GM12891 (cell line): ENCODE measurements at regions not wholly inside any gene's neighbourhood (a gene's known extent, or its start where the extent isn't known, plus 50 kb on each side); places are given as distances from the start of the nearest gene placed in this dataset.

Experiments used
- DNase-seq: peaks from one replicate; pipeline ENCODE4 v3.0.0; 2011; ENCODE audit warnings: low spot score; ENCODE audit not compliant: insufficient read length
- FAIRE-seq: peaks from 2 replicates; lab custom pipeline; 2011; peaks lifted over from hg19 to GRCh38; lab: Jason Lieb, UNC
- PAX5 ChIP-seq: IDR thresholded peaks from 2 replicates; pipeline ENCODE4 v1.6.1; 2011; ENCODE audit warnings: low read length, moderate library complexity, mild to moderate bottlenecking; ENCODE audit not compliant: insufficient read depth, severe bottlenecking
- POLR2A ChIP-seq: IDR thresholded peaks from 2 replicates; pipeline ENCODE4 v1.6.1; 2011; ENCODE audit warnings: low read depth, low read length, control low read depth
- POLR2AphosphoS5 ChIP-seq: IDR thresholded peaks from 2 replicates; pipeline ENCODE4 v1.6.1; 2011; ENCODE audit warnings: low read depth, low read length, control low read depth
- POU2F2 ChIP-seq: IDR thresholded peaks from 2 replicates; pipeline ENCODE4 v1.6.1; 2011; ENCODE audit warnings: low read depth, mild to moderate bottlenecking, control low read depth, low read length, moderate library complexity
- SPI1 ChIP-seq: IDR thresholded peaks from 2 replicates; pipeline ENCODE4 v1.6.1; 2011; ENCODE audit warnings: low read depth, low read length, control low read depth
- TAF1 ChIP-seq: IDR thresholded peaks from 2 replicates; pipeline ENCODE4 v1.6.1; 2011; ENCODE audit warnings: low read depth, low read length, control low read depth

- DNase-seq, result no peak
- no peak for FAIRE-seq
- TF ChIP-seq PAX5 (no peak), POU2F2 (no peak), TAF1 (no peak), SPI1 (no peak), POLR2AphosphoS5 (no peak), POLR2A (no peak)
These were observed 500.7 kb upstream of the NFIA start for GRCh38 chr1:60581455-60582220.

DNA sequence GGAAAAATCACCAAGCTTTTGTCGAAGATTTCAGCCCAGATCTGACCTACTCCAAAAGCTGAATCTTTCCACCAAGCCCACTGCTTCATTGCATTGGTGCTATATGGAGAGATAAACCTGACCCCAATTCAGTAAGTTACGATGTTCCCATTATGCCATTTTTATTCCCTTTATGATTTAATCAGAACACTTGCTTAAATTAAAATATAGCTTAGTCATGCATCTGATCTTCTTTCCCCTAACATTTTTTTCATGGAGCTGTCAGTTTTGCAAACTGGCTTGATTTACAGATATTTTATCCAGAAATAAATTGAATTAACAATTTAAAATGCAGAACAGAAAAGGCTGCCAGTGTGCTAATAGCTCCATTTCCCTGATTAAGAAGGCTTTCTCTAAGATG is 503.5 kb upstream of the C1orf87 start:
- TF ChIP-seq POU2F2, result no peak
- no peak for TF ChIP-seq SPI1
- no peak for TF ChIP-seq POLR2A
- no peak for TF ChIP-seq PAX5
- TF ChIP-seq TAF1, result no peak
- TF ChIP-seq POLR2AphosphoS5, result no peak
- DNase-seq, result no peak

DNA sequence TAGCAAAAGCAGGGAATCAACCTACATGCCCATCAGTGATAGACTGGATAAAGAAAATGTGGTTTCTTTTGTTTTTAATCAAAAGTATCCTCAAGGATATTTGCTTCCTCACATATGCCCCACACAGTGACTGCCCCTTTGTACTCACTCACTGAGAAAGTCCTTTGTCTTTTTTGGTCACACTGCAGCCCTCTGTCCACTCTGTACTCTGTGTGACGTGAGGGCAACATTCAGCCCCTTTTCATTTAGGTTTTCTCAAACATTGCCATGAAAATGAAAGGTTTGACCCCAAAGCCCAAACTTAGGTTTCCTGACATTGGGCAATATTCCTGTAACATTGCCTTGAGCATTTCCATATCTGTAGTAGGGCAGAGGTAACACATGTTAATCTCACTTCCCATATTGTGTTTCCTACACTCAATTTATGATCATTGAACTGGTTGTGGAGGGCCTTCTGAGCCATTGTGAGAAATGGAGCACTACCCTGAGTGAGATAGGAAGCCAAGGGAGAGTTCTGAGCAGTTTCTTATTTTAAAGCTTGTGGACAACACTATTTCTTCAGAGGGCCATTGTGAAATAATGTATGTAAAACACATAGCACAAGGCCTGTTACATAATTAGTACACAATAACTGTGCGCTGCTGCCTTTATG is 501.9 kb upstream of the C1orf87 start:
- no peak for FAIRE-seq
- no peak for DNase-seq
- no peak for TF ChIP-seq POLR2A
- TF ChIP-seq PAX5, result no peak

More for the DNA sequence above, 503.5 kb upstream of the C1orf87 start:
- no peak for FAIRE-seq

DNA sequence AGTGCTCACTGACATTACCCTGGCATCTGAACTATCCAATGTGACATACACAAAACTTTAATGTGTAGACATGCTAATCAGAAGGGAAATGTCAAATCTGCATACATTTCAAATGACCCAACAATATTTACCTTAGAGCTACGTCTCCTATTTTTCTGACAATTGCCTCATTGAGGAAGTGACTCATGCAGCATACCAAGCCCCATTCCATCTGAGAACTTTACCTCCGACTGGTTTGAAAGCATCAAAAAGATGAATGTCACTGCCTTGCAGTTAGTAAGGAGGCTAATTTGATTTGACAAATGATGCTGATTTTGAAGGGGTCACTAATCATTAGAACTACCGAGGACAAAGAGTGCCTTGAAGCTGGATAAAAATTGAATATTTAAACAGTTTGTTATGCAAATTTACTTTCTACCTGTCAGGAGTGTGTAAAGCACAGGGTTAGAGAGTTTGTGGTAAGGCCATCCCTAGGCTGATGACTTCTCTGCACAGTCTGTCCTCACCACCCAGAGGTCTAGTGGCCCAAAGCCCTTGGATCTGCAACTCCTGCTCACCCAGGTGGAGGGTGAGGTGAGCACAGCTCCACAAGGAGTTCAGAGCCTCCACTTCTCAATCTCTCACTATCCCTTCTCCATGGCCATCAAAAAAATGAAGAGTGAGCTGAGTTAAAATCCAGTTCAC is 500.3 kb upstream of the C1orf87 start:
- FAIRE-seq, result no peak
- no peak for DNase-seq
- TF ChIP-seq POLR2A, result no peak
- TF ChIP-seq TAF1, result no peak
- TF ChIP-seq SPI1, result no peak
- TF ChIP-seq POU2F2, result no peak
- TF ChIP-seq PAX5, result no peak
- no peak for TF ChIP-seq POLR2AphosphoS5

- FAIRE-seq (no peak), DNase-seq (no peak)
- TF ChIP-seq TAF1 (no peak), POLR2AphosphoS5 (no peak), PAX5 (no peak), POLR2A (no peak), POU2F2 (no peak)
These were observed 499.6 kb upstream of the C1orf87 start for GRCh38 chr1:60573121-60573520.

- DNase-seq (no peak), FAIRE-seq (no peak)
- no peak for TF ChIP-seq POLR2AphosphoS5
- TF ChIP-seq POLR2A, result no peak
- no peak for TF ChIP-seq TAF1
- TF ChIP-seq SPI1, result no peak
- no peak for TF ChIP-seq PAX5
- no peak for TF ChIP-seq POU2F2
These were observed 498.8 kb upstream of the C1orf87 start for GRCh38 chr1:60572378-60572777.

- DNase-seq (no peak), FAIRE-seq (no peak)
- no peak for TF ChIP-seq TAF1
- TF ChIP-seq POU2F2, result no peak
- TF ChIP-seq POLR2A, result no peak
- no peak for TF ChIP-seq PAX5
- TF ChIP-seq SPI1, result no peak
- TF ChIP-seq POLR2AphosphoS5, result no peak
These were observed 498.2 kb upstream of the C1orf87 start for GRCh38 chr1:60571811-60572210.

DNA sequence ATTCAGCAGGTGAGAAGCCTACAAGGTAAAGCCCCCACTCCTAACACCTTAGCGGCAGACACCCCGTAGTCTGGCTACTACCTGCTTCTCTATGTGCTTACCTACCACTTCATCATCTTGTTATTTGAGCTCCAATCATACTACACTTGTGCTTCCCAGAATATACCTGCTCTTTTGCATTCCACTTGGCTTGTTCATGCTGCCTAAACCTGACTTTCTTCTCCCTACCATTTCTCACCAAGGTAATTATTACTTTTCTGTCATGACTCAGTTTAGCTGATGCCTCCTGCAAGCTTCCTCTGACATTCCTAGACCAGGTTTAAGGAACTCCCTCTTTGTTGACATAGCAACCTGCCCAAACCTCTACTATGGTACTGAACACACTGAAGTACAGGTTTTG is 495.6 kb upstream of the C1orf87 start:
- DNase-seq, result no peak
- TF ChIP-seq PAX5, result no peak
- TF ChIP-seq TAF1, result no peak
- TF ChIP-seq POLR2A, result no peak
- no peak for FAIRE-seq

DNA sequence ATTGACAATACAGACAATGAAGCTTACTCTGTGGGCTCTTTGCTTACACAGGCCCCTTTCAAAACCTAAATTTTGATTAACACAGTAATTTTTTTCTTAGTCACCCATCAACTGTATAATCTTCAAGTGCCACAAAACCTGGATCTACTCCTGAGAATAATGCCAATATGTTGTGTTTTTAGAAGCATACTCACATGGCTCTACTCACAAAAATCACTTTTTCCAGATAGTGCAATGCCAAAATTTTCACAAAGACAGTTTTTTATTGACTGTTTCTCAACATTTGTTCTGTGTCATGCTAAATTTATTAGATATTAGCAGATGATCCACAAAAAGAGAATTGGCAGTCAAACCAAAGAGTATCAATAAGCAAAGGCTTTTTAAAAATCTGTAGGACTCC is 493.7 kb upstream of the C1orf87 start:
- FAIRE-seq (no peak), DNase-seq (no peak)
- TF ChIP-seq POLR2A (no peak), TAF1 (no peak), POLR2AphosphoS5 (no peak), POU2F2 (no peak), SPI1 (no peak), PAX5 (no peak)
